ENCODE measurements at regions not wholly inside any gene's neighbourhood (a gene's known extent, or its start where the extent isn't known, plus 50 kb on each side); places are given as distances from the start of the nearest gene placed in this dataset.

DNA sequence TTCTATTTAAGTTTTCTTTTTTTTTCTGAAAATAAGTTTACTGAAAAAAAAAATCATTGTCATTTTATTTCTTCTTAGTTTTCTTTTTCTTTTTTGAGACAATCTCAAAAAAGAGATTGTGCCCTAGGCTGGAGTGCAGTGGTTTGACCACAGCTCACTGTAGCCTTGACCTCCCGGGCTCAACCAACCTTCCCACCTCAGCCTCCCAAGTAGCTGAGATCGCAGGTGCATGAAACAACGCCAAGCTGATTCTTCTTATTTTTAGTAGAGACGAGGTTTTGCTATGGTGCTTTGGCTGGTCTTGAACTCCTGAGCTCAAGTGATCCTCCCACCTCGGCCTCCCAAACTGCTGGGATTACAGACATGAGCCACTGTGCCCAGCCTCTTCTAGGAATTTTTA is 65.7 kb upstream of the OSTN start:
- TF ChIP-seq TAF1 (IDR thresholded peaks at IDR 0.05; ENCODE audit: low read depth) (no peak), POLR2AphosphoS5 (IDR thresholded peaks at IDR 0.05) (no peak), EP300 (conservative IDR thresholded peaks at IDR 0.05; ENCODE audit: poor library complexity, severe bottlenecking) (no peak)
- TF ChIP-seq, protein P1, sequence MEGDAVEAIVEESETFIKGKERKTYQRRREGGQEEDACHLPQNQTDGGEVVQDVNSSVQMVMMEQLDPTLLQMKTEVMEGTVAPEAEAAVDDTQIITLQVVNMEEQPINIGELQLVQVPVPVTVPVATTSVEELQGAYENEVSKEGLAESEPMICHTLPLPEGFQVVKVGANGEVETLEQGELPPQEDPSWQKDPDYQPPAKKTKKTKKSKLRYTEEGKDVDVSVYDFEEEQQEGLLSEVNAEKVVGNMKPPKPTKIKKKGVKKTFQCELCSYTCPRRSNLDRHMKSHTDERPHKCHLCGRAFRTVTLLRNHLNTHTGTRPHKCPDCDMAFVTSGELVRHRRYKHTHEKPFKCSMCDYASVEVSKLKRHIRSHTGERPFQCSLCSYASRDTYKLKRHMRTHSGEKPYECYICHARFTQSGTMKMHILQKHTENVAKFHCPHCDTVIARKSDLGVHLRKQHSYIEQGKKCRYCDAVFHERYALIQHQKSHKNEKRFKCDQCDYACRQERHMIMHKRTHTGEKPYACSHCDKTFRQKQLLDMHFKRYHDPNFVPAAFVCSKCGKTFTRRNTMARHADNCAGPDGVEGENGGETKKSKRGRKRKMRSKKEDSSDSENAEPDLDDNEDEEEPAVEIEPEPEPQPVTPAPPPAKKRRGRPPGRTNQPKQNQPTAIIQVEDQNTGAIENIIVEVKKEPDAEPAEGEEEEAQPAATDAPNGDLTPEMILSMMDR (IDR thresholded peaks at IDR 0.05; ENCODE audit: poor library complexity, severe bottlenecking) = no peak

Data from neural cell (in vitro differentiated cells).